ENCODE measurements at regions not wholly inside any gene's neighbourhood (a gene's known extent, or its start where the extent isn't known, plus 50 kb on each side); places are given as distances from the start of the nearest gene placed in this dataset.
A peak's percentile ranks its signal among the peaks of the same experiment; 100 is the strongest.

DNA sequence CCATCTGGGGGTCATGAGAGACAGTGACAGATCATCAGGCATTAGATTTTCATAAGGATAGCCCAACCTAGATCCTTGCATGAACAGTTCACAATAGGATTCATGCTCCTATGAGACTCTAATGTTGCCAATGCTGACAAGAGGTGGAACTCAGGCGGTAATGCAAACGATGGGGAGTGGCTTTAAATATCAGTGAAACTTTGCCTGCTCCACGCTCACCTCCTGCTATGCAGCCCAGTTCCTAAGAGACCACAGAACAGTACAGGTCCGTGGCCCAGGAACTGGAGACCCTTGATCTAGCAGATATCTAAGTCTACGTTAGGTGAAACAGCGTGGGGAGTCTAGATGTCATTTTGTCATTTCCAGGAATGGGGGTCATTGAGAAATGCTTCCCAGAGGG, 165.7 kb downstream of the OR13H1 start (continued):
- TF ChIP-seq SIN3A (IDR thresholded peaks at IDR 0.05; ENCODE audit: borderline replicate concordance, low read depth, low read length): no peak
- no peak for TF ChIP-seq MEF2A (IDR thresholded peaks at IDR 0.05; ENCODE audit: borderline replicate concordance, low read depth)
- TF ChIP-seq, protein P1, sequence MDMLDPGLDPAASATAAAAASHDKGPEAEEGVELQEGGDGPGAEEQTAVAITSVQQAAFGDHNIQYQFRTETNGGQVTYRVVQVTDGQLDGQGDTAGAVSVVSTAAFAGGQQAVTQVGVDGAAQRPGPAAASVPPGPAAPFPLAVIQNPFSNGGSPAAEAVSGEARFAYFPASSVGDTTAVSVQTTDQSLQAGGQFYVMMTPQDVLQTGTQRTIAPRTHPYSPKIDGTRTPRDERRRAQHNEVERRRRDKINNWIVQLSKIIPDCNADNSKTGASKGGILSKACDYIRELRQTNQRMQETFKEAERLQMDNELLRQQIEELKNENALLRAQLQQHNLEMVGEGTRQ (IDR thresholded peaks at IDR 0.05; ENCODE audit: borderline replicate concordance, low read depth, low read length): no peak
- no peak for TF ChIP-seq MXI1 (IDR thresholded peaks at IDR 0.05; ENCODE audit: low read depth, low read length)
- TF ChIP-seq RFX5 (IDR thresholded peaks at IDR 0.05; ENCODE audit: low read length): no peak
- TF ChIP-seq, protein P2, sequence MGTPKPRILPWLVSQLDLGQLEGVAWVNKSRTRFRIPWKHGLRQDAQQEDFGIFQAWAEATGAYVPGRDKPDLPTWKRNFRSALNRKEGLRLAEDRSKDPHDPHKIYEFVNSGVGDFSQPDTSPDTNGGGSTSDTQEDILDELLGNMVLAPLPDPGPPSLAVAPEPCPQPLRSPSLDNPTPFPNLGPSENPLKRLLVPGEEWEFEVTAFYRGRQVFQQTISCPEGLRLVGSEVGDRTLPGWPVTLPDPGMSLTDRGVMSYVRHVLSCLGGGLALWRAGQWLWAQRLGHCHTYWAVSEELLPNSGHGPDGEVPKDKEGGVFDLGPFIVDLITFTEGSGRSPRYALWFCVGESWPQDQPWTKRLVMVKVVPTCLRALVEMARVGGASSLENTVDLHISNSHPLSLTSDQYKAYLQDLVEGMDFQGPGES (IDR thresholded peaks at IDR 0.05; ENCODE audit: low read depth, low read length): no peak
- no peak for TF ChIP-seq EZH2phosphoT487 (IDR thresholded peaks at IDR 0.05; ENCODE audit: borderline replicate concordance, low read depth)
- TF ChIP-seq, protein P3, sequence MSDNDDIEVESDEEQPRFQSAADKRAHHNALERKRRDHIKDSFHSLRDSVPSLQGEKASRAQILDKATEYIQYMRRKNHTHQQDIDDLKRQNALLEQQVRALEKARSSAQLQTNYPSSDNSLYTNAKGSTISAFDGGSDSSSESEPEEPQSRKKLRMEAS (IDR thresholded peaks at IDR 0.05; ENCODE audit: low read depth): no peak

DNA sequence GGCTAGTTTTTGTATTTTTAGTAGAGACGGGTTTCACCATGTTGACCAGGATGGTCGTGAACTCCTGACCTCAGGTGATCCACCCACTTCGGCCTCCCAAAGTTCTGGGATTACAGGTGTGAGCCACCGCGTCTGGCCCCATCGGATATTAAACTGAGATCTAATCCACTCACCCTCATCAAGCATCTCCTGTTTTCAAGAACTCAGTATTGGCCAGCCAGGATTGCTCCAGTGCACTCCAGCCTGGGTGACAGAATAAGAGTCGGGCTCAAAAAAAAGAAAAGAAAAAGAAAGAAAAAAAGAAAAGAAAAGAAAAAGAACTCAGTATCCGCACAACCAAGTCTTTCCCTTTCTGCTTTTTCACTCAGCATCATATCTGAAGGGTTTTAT, 167.6 kb downstream of the OR13H1 start:
- CTCF ChIA-PET: interaction anchor here (0.7 to 2.7 kb wide), 2 partner anchors 16 to 52 kb away, joined by 3 to 9 read pairs; no protein-coding TSS in a partner anchor
- Histone ChIP-seq H3K4me1 (ENCODE audit: control insufficient read depth in 1 of 2, insufficient read depth in 2 of 2, low read depth in 1 of 2, low read length in 1 of 2) (no peaks in the 10 kb centered on the region), H2AFZ (ENCODE audit: low read depth) (no peak overlapping the region; the same call in 1 of the 2 replicates), H3K4me3 (ENCODE audit: low read depth in 2 of 2, low read length in 1 of 2) (peak overlapping the region; percentile 29 to 51), H4K20me1 (ENCODE audit: insufficient read depth) (no peaks in the 10 kb centered on the region), H3K27me3 (ENCODE audit: insufficient read depth) (no peaks in the 10 kb centered on the region), H3K36me3 (replicated peaks in 1 of 2; ENCODE audit: control insufficient read depth in 1 of 2, insufficient read depth in 2 of 2, low read length in 1 of 2) (no peaks in the 10 kb centered on the region), H3K79me2 (ENCODE audit: insufficient read depth) (no peaks in the 10 kb centered on the region), H3K27ac (ENCODE audit: low read depth in 2 of 2, low read length in 1 of 2) (no peak overlapping the region), H3K9ac (no peak overlapping the region), H3F3A (replicated peaks; ENCODE audit: insufficient read depth) (no peaks in the 10 kb centered on the region), H3K9me3 (no peaks in the 10 kb centered on the region), H3K4me2 (peak overlapping the region; percentile 66), H3K9me2 (no peaks in the 10 kb centered on the region)
- DNase-seq: no peak
- POLR2A ChIA-PET: no interaction called here
- WGBS (ENCODE audit: low lambda C conversion rate): 38% methylated on average over 8 of the region's 8 CpGs
- TF ChIP-seq FOXJ3 (CRISPR knock-in tag; IDR thresholded peaks at IDR 0.05): no peak
- TF ChIP-seq JUND (IDR thresholded peaks at IDR 0.05): no peak
- no peak for TF ChIP-seq YY1 (IDR thresholded peaks at IDR 0.05; ENCODE audit: low read depth)
- TF ChIP-seq NRF1 (IDR thresholded peaks at IDR 0.05; ENCODE audit: low read depth, low read length): no peak
- TF ChIP-seq MEF2A (IDR thresholded peaks at IDR 0.05; ENCODE audit: borderline replicate concordance, low read depth): no peak
- TF ChIP-seq, protein P1 (IDR thresholded peaks at IDR 0.05; ENCODE audit: borderline replicate concordance, low read depth, low read length): no peak
- TF ChIP-seq, protein P4, sequence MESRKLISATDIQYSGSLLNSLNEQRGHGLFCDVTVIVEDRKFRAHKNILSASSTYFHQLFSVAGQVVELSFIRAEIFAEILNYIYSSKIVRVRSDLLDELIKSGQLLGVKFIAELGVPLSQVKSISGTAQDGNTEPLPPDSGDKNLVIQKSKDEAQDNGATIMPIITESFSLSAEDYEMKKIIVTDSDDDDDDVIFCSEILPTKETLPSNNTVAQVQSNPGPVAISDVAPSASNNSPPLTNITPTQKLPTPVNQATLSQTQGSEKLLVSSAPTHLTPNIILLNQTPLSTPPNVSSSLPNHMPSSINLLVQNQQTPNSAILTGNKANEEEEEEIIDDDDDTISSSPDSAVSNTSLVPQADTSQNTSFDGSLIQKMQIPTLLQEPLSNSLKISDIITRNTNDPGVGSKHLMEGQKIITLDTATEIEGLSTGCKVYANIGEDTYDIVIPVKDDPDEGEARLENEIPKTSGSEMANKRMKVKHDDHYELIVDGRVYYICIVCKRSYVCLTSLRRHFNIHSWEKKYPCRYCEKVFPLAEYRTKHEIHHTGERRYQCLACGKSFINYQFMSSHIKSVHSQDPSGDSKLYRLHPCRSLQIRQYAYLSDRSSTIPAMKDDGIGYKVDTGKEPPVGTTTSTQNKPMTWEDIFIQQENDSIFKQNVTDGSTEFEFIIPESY (IDR thresholded peaks at IDR 0.05; ENCODE audit: borderline replicate concordance, low read depth): no peak
- no peak for TF ChIP-seq ELF1 (IDR thresholded peaks at IDR 0.05)
- no peak for TF ChIP-seq FOSL2 (IDR thresholded peaks at IDR 0.05; ENCODE audit: borderline replicate concordance, low read depth)
- TF ChIP-seq, protein P5, sequence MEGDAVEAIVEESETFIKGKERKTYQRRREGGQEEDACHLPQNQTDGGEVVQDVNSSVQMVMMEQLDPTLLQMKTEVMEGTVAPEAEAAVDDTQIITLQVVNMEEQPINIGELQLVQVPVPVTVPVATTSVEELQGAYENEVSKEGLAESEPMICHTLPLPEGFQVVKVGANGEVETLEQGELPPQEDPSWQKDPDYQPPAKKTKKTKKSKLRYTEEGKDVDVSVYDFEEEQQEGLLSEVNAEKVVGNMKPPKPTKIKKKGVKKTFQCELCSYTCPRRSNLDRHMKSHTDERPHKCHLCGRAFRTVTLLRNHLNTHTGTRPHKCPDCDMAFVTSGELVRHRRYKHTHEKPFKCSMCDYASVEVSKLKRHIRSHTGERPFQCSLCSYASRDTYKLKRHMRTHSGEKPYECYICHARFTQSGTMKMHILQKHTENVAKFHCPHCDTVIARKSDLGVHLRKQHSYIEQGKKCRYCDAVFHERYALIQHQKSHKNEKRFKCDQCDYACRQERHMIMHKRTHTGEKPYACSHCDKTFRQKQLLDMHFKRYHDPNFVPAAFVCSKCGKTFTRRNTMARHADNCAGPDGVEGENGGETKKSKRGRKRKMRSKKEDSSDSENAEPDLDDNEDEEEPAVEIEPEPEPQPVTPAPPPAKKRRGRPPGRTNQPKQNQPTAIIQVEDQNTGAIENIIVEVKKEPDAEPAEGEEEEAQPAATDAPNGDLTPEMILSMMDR (IDR thresholded peaks at IDR 0.05): no peak
- TF ChIP-seq EP300 (IDR thresholded peaks at IDR 0.05; ENCODE audit: borderline replicate concordance in 1 of 2, low read depth in 1 of 2, low read length in 1 of 2): no peak
- TF ChIP-seq NFIC (IDR thresholded peaks at IDR 0.05; ENCODE audit: borderline replicate concordance): no peak
- no peak for TF ChIP-seq RXRA (IDR thresholded peaks at IDR 0.05; ENCODE audit: borderline replicate concordance, low read depth)
- TF ChIP-seq, protein P6, sequence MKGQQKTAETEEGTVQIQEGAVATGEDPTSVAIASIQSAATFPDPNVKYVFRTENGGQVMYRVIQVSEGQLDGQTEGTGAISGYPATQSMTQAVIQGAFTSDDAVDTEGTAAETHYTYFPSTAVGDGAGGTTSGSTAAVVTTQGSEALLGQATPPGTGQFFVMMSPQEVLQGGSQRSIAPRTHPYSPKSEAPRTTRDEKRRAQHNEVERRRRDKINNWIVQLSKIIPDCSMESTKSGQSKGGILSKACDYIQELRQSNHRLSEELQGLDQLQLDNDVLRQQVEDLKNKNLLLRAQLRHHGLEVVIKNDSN (IDR thresholded peaks at IDR 0.05; ENCODE audit: borderline replicate concordance, low read depth): no peak

Data from SK-N-SH (cell line).